ENCODE measurements at regions not wholly inside any gene's neighbourhood (a gene's known extent, or its start where the extent isn't known, plus 50 kb on each side); places are given as distances from the start of the nearest gene placed in this dataset.
"Not testable (repeated sequence)": the region's sequence is repeated elsewhere in the genome, so short reads cannot be mapped to it uniquely, and the experiment has no call there.

DNA sequence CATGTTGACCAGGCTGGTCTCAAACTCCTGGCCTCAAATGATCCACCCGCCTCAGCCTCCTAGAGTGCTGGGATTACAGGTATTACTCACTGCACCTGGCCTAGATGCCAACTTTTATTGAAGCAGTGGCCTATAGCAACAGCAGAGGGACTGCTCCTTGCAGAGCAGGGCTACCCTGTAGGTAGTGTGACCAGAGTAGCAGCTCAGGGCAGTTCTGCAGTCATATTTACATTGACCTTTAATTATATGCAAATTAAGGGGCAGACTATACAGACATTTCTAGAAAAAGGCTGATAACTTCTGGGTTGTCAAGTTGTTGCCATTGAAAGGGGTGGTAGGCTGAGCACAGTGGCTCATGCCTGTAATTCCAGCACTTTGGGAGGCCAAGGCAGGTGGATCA lies 115.2 kb upstream of the PLEKHM1 start:
- TF ChIP-seq, protein P1, sequence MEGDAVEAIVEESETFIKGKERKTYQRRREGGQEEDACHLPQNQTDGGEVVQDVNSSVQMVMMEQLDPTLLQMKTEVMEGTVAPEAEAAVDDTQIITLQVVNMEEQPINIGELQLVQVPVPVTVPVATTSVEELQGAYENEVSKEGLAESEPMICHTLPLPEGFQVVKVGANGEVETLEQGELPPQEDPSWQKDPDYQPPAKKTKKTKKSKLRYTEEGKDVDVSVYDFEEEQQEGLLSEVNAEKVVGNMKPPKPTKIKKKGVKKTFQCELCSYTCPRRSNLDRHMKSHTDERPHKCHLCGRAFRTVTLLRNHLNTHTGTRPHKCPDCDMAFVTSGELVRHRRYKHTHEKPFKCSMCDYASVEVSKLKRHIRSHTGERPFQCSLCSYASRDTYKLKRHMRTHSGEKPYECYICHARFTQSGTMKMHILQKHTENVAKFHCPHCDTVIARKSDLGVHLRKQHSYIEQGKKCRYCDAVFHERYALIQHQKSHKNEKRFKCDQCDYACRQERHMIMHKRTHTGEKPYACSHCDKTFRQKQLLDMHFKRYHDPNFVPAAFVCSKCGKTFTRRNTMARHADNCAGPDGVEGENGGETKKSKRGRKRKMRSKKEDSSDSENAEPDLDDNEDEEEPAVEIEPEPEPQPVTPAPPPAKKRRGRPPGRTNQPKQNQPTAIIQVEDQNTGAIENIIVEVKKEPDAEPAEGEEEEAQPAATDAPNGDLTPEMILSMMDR (IDR thresholded peaks at IDR 0.05): not testable (repeated sequence)
- not testable (repeated sequence) for TF ChIP-seq EP300 (IDR thresholded peaks at IDR 0.05); POLR2A (IDR thresholded peaks at IDR 0.05; ENCODE audit: low read depth)
